ENCODE measurements at regions not wholly inside any gene's neighbourhood (a gene's known extent, or its start where the extent isn't known, plus 50 kb on each side); places are given as distances from the start of the nearest gene placed in this dataset.

DNA sequence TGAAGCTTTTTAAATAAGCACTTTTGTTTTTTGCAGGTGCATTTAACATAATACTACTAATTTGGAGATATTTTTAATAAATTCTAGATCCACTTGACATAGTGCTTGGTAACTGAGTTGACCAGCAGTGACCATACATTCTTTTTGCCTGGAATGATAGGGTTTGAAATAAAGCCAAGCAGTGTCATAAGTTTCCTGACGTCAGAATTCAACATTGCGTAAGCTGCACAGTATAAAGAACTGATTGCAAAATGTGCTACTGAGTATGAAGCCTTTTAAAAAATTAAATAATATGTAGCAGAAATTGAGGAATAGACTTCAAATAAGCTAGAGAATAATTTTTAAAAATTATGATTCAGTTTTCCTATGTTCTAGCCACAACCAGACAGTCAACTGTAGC is 454.6 kb upstream of the ARPP21 start:
- TF ChIP-seq POLR2A (IDR thresholded peaks at IDR 0.05; ENCODE audit: low read length) = no peak
- no peak for TF ChIP-seq GATA1 (IDR thresholded peaks at IDR 0.05; ENCODE audit: low read depth, low read length)
